ENCODE measurements at regions not wholly inside any gene's neighbourhood (a gene's known extent, or its start where the extent isn't known, plus 50 kb on each side); places are given as distances from the start of the nearest gene placed in this dataset.

DNA sequence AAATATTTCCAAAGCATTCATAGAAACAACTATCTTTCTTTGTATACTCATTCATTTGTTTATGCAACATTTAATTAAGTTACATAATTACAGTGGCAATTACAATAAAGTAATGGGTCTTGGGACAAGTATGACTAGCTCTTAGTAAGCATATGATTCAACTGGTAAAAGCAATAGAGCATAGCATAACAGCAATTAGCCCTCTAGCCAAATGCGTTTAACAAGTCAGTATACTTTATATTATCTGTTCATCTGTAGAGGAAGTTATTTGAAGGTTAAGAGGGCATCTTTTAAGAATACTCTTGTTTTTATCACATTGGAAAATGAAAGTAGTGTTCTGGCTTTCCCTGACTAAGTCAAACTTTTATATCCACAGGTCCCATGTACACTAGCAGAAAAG lies 198.1 kb upstream of the UGT8 start:
- no peak overlapping the region for H3K4me3 ChIP-seq (ENCODE audit: low read depth, low read length)
- TF ChIP-seq, protein P1, sequence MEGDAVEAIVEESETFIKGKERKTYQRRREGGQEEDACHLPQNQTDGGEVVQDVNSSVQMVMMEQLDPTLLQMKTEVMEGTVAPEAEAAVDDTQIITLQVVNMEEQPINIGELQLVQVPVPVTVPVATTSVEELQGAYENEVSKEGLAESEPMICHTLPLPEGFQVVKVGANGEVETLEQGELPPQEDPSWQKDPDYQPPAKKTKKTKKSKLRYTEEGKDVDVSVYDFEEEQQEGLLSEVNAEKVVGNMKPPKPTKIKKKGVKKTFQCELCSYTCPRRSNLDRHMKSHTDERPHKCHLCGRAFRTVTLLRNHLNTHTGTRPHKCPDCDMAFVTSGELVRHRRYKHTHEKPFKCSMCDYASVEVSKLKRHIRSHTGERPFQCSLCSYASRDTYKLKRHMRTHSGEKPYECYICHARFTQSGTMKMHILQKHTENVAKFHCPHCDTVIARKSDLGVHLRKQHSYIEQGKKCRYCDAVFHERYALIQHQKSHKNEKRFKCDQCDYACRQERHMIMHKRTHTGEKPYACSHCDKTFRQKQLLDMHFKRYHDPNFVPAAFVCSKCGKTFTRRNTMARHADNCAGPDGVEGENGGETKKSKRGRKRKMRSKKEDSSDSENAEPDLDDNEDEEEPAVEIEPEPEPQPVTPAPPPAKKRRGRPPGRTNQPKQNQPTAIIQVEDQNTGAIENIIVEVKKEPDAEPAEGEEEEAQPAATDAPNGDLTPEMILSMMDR (IDR thresholded peaks at IDR 0.05; ENCODE audit: low read depth, low read length) = no peak
- no peak for TF ChIP-seq POLR2A (IDR thresholded peaks at IDR 0.05; ENCODE audit: extremely low read depth, insufficient read length)
- TF ChIP-seq, protein P2, sequence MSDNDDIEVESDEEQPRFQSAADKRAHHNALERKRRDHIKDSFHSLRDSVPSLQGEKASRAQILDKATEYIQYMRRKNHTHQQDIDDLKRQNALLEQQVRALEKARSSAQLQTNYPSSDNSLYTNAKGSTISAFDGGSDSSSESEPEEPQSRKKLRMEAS (IDR thresholded peaks at IDR 0.05; ENCODE audit: low read depth, low read length) = no peak
- no peak for TF ChIP-seq MYC (IDR thresholded peaks at IDR 0.05; ENCODE audit: low read depth, low read length)
- DNase-seq (ENCODE audit: low read depth) = no peak

DNA sequence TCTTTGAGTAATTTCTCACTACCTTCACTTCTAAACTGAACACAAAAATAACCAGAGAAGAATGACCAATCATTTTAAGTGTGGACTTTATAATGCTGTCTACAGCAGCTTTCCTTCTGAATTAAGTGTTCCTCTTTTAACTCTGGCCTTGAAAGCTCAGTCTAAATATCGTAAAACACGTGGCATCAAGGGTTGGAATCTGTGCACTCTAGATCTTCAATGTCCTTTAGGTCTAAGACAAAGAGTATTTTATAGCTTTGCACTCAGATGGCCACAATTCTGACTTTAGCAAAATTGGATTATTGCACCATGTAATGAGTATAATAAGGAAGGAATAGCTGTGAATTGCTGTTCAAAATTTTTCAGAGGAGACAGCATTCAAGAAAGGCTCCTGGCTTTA lies 197.1 kb upstream of the UGT8 start:
- no peak for DNase-seq (ENCODE audit: low read depth)
- TF ChIP-seq, protein P2 (IDR thresholded peaks at IDR 0.05; ENCODE audit: low read depth, low read length) = no peak
- no peak for TF ChIP-seq MYC (IDR thresholded peaks at IDR 0.05; ENCODE audit: low read depth, low read length)
- no peak for TF ChIP-seq POLR2A (IDR thresholded peaks at IDR 0.05; ENCODE audit: extremely low read depth, insufficient read length)
- TF ChIP-seq, protein P1 (IDR thresholded peaks at IDR 0.05; ENCODE audit: low read depth, low read length) = no peak
- no peak overlapping the region for H3K4me3 ChIP-seq (ENCODE audit: low read depth, low read length)

DNA sequence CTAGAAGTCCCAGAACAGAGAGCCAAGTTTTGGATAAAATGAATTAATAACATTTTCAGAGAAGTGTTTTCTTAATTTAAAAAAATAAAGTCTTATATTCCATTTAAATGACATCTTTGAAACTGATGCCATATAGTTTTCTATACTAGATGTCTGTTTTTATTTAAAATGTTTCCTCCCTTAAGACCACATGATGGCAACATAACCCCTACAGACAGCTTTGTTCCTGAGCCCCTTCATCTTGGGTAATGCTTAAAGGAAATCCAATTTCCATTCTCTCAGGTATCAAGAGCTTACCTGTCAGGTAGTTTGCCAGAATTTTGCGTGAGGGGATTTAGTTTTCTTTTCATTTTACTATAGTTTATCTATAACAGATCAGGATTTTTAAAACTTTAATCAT lies 181.4 kb upstream of the UGT8 start:
- DNase-seq (ENCODE audit: low read depth) = peak; percentile 2
- no peak overlapping the region for H3K4me3 ChIP-seq (ENCODE audit: low read depth, low read length)
- TF ChIP-seq, protein P1 (IDR thresholded peaks at IDR 0.05; ENCODE audit: low read depth, low read length) = no peak

DNA sequence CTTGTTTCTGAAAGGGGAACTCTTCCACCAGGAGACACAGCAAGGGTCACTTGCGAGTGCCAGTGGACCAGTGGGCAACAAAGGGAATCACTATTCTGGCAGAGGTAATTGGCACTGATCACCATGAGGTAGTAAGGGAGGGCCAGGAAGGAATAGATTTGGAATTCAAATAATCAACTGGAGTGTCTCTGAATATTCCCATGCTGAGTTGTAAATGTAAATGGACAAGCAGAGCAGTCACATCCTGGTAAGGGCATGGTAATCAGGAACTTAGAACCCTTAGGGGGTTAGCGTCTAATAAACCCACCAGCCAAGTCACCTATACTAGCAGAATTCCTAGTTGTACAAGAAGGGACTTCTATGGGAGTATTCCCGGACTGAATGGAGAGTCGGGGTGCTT lies 178.5 kb upstream of the UGT8 start:
- no peak overlapping the region for H3K4me3 ChIP-seq (ENCODE audit: low read depth, low read length)
- DNase-seq (ENCODE audit: low read depth) = no peak
- TF ChIP-seq MYC (IDR thresholded peaks at IDR 0.05; ENCODE audit: low read depth, low read length) (no peak), POLR2A (IDR thresholded peaks at IDR 0.05; ENCODE audit: extremely low read depth, insufficient read length) (no peak)
- TF ChIP-seq, protein P2 (IDR thresholded peaks at IDR 0.05; ENCODE audit: low read depth, low read length) = no peak
- TF ChIP-seq, protein P1 (IDR thresholded peaks at IDR 0.05; ENCODE audit: low read depth, low read length) = no peak

DNA sequence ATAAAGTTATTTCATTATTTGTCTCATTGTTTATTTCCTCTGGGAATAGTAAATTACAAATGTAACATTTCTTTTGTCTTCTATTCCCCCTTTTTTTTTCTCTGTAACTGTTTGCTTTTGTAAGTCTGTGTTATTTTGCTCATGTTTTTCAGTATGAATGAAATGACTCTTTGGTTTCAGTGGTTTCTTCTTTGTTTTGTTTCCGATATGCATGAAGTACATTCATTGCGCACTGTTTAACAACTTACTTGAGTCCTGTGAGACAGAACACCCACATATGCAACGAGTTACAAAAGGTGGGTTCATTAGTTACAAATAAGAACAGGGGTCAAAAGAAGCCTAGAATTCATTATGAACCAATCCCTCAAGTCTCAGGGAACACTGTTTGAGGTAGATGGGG lies 175.0 kb upstream of the UGT8 start:
- H3K4me3 ChIP-seq (ENCODE audit: low read depth, low read length) = no peak overlapping the region
- TF ChIP-seq MYC (IDR thresholded peaks at IDR 0.05; ENCODE audit: low read depth, low read length) = no peak
- TF ChIP-seq, protein P1 (IDR thresholded peaks at IDR 0.05; ENCODE audit: low read depth, low read length) = no peak
- DNase-seq (ENCODE audit: low read depth) = no peak

DNA sequence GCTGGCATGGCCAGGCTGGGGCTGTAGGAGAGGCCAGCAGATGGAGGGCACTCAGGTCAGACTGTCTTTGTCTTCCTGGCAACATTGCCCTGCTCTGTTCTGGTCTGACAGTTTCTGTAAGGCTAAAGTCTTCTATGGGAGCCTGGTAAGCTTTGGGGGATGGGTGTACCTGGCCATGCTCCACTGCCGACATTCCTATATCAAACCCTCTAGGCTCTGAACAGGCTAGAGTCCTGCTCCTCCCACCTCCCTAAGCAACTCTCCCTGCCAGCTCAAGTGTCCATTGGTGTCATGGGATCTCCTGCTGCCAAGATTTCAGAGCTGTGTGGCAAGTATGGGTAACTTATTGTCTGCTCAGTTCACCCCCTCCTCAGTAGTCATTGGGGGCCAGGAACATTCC lies 163.5 kb upstream of the UGT8 start:
- no peak overlapping the region for H3K4me3 ChIP-seq (ENCODE audit: low read depth, low read length)
- DNase-seq (ENCODE audit: low read depth) = no peak
- TF ChIP-seq MYC (IDR thresholded peaks at IDR 0.05; ENCODE audit: low read depth, low read length) (no peak), POLR2A (IDR thresholded peaks at IDR 0.05; ENCODE audit: extremely low read depth, insufficient read length) (no peak)
- TF ChIP-seq, protein P1 (IDR thresholded peaks at IDR 0.05; ENCODE audit: low read depth, low read length) = no peak
- TF ChIP-seq, protein P2 (IDR thresholded peaks at IDR 0.05; ENCODE audit: low read depth, low read length) = no peak
